Mesenchymal stem cell (in vitro differentiated cells and primary cell): ENCODE measurements at regions not wholly inside any gene's neighbourhood (a gene's known extent, or its start where the extent isn't known, plus 50 kb on each side); places are given as distances from the start of the nearest gene placed in this dataset.

ENCODE experiments used
- DNase-seq: peaks from one replicate; pipeline ENCODE4 v3.0.0-alpha.2; 2013
- H2AFZ ChIP-seq: one replicate; pipeline ENCODE4 v1.6.1; 2013; ENCODE audit warnings: low read depth, mild to moderate bottlenecking, control low read depth, inconsistent platforms, low read length, moderate library complexity
- H2AK5ac ChIP-seq: 2 replicates; pipeline ENCODE4 v1.6.1; 2013; ENCODE audit warnings: low read length, moderate library complexity, mild to moderate bottlenecking, inconsistent platforms; ENCODE audit not compliant: severe bottlenecking
- H2BK120ac ChIP-seq: one replicate; pipeline ENCODE4 v1.6.1; 2013; ENCODE audit warnings: low read depth, mild to moderate bottlenecking, inconsistent platforms, low read length, moderate library complexity
- H2BK12ac ChIP-seq, 2 experiments: one replicate each; pipeline ENCODE4 v1.6.1; 2013; ENCODE audit warnings: inconsistent platforms in 2 of 2, low read length in 2 of 2, mild to moderate bottlenecking in 2 of 2, moderate library complexity in 2 of 2, control low read depth in 1 of 2
- H2BK15ac ChIP-seq: one replicate; pipeline ENCODE4 v1.6.1; 2013; ENCODE audit warnings: mild to moderate bottlenecking, low read depth, inconsistent platforms; ENCODE audit not compliant: poor library complexity, severe bottlenecking
- H2BK5ac ChIP-seq: 2 replicates; pipeline ENCODE4 v1.6.1; 2013; ENCODE audit warnings: low read depth, mild to moderate bottlenecking, low read length, control low read depth, inconsistent platforms; ENCODE audit not compliant: poor library complexity, severe bottlenecking
- H3K14ac ChIP-seq, 2 experiments: one replicate each; pipeline ENCODE4 v1.6.1; 2013; ENCODE audit warnings: inconsistent platforms in 2 of 2, low read length in 2 of 2, control low read depth in 1 of 2, mild to moderate bottlenecking in 1 of 2, moderate library complexity in 1 of 2
- H3K18ac ChIP-seq, 2 experiments: one replicate each; pipeline ENCODE4 v1.6.1; 2013; ENCODE audit warnings: inconsistent platforms in 2 of 2, low read length in 2 of 2, control low read depth in 1 of 2, low read depth in 1 of 2, mild to moderate bottlenecking in 1 of 2
- H3K23ac ChIP-seq, 2 experiments: one replicate each; pipeline ENCODE4 v1.6.1; 2013; ENCODE audit warnings: inconsistent platforms in 2 of 2, low read length in 2 of 2, mild to moderate bottlenecking in 2 of 2, moderate library complexity in 2 of 2, control low read depth in 1 of 2
- H3K27ac ChIP-seq: 2 replicates; pipeline ENCODE4 v1.5.1; 2013; ENCODE audit warnings: mild to moderate bottlenecking, moderate library complexity, low read length, control low read depth, inconsistent platforms; ENCODE audit not compliant: poor library complexity, severe bottlenecking
- H3K27me3 ChIP-seq, 2 experiments: 2 replicates each; pipeline versions ENCODE4 v1.6.1 to v1.7.0; 2013; ENCODE audit warnings: low read length in 2 of 2, mild to moderate bottlenecking in 2 of 2, moderate library complexity in 2 of 2, control low read depth in 1 of 2, inconsistent platforms in 1 of 2; ENCODE audit not compliant: control insufficient read depth in 1 of 2, insufficient read depth in 1 of 2
- H3K36me3 ChIP-seq, 2 experiments: 2 replicates each; pipeline versions ENCODE4 v1.6.1 to v1.7.0; 2013; ENCODE audit warnings: low read length in 2 of 2, control low read depth in 1 of 2, inconsistent platforms in 1 of 2, low read depth in 1 of 2, mild to moderate bottlenecking in 1 of 2; ENCODE audit not compliant: insufficient read depth in 2 of 2, control insufficient read depth in 1 of 2
- H3K4ac ChIP-seq, 2 experiments: one replicate each; pipeline ENCODE4 v1.6.1; 2013; ENCODE audit warnings: inconsistent platforms in 2 of 2, low read length in 2 of 2, mild to moderate bottlenecking in 2 of 2, moderate library complexity in 2 of 2, control low read depth in 1 of 2, low read depth in 1 of 2
- H3K4me1 ChIP-seq: 2 replicates; pipeline ENCODE4 v1.6.1; 2013; ENCODE audit warnings: low read depth, low read length, control low read depth; ENCODE audit not compliant: control insufficient read depth, insufficient read depth
- H3K4me2 ChIP-seq: 2 replicates; pipeline ENCODE4 v1.6.1; 2013; ENCODE audit warnings: low read length, mild to moderate bottlenecking, inconsistent platforms; ENCODE audit not compliant: poor library complexity, severe bottlenecking
- H3K4me3 ChIP-seq, 2 experiments: 2 replicates each; pipeline versions ENCODE4 v1.5.1 to v1.7.0; 2013; ENCODE audit warnings: low read length in 2 of 2, mild to moderate bottlenecking in 2 of 2, control low read depth in 1 of 2, low read depth in 1 of 2; ENCODE audit not compliant: insufficient read depth in 1 of 2
- H3K79me1 ChIP-seq: replicated peaks from 2 replicates; pipeline ENCODE4 v1.6.1; 2013; ENCODE audit warnings: mild to moderate bottlenecking, control low read depth, low read length, inconsistent platforms; ENCODE audit not compliant: poor library complexity, severe bottlenecking
- H3K9ac ChIP-seq: 2 replicates; pipeline ENCODE4 v1.7.0; 2013; ENCODE audit warnings: mild to moderate bottlenecking, low read length, moderate library complexity
- H3K9me3 ChIP-seq: 2 replicates; pipeline ENCODE4 v1.7.0; 2013; ENCODE audit warnings: mild to moderate bottlenecking, low read length; ENCODE audit not compliant: control insufficient read depth
- H4K8ac ChIP-seq: one replicate; pipeline ENCODE4 v1.6.1; 2013; ENCODE audit warnings: inconsistent platforms, mild to moderate bottlenecking, low read length, moderate library complexity
- H4K91ac ChIP-seq: one replicate; pipeline ENCODE4 v1.6.1; 2013; ENCODE audit warnings: mild to moderate bottlenecking, low read length, inconsistent platforms
- WGBS: methylation state at CpG from one replicate; pipeline ENCODE4 v1.1.7; 2013; ENCODE audit warnings: mixed read lengths; 5-methylcytosine and 5-hydroxymethylcytosine counted together

DNA sequence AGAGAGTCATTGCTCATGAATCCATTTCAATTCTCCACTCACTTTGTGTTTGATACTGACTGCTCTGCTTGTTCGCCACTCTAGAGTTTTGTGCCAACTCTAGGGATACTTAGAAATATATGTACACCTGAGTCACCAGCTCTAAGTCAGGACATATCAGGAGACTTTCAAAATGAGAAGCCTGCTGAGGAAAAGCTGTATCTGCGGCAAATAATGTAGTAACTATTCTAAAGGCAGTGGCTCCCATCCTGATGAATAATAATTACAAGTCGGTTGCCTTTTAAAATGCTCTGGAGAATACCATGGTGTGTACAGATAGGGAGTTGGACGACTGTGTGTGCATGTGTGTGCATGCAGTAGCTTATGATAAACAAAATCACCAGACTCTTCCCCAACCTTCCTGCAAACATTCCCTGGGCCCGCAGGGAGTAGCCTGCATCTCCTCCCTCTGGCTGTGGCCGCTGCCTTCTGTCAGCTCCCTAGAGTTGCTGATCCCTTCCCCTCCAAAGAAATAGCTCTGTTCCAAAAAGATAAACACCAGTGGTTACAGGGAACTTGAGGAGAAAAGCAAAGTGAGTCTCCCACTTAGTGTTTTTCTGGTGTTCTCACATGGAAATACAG, 346.3 kb upstream of the UMPS start:
- Histone ChIP-seq H2BK120ac (no peak overlapping the region), H3K4me3 (no peak overlapping the region), H3K9me3 (no peaks in the 10 kb centered on the region), H2AFZ (no peak overlapping the region), H3K9ac (no peak overlapping the region), H3K18ac (no peak overlapping the region), H2AK5ac (no peak overlapping the region), H3K27me3 (peaks cover 0 to 17% of the 10 kb centered on the region in 2 experiments), H3K79me1 (no peaks in the 10 kb centered on the region), H3K36me3 (peaks cover 0 to 5% of the 10 kb centered on the region in 2 experiments), H3K4ac (peak overlapping the region in 1 of 2 experiments; percentile 21), H3K4me2 (no peak overlapping the region), H4K8ac (no peak overlapping the region), H3K27ac (no peak overlapping the region), H3K4me1 (no peaks in the 10 kb centered on the region), H2BK12ac (no peak overlapping the region), H4K91ac (no peak overlapping the region), H2BK5ac (no peak overlapping the region), H3K14ac (no peak overlapping the region), H2BK15ac (no peak overlapping the region), H3K23ac (no peak overlapping the region)
- WGBS: 64% methylated on average over 4 of the region's 6 CpGs
- peak; percentile 14 for DNase-seq

DNA sequence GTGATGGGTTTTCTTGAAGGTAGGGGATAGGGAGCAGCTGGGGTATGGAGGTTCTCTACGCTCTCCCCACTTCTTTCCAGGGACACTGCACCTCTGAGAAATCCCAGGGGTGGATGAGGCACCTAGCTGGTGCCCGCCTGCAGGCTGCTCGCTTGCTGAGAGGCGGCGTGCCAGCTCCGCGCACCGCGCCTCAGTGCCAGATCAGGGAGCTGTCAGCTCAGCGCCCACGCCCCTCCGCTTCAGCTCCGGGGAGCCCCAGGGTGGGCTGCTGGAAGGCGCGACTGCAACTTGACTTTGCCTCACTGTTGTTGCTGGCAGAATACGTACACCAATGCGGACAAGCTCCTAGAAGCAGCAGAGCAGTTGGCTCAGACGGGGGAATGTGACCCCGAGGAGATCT, 345.7 kb upstream of the UMPS start:
- no peak overlapping the region for H3K27ac ChIP-seq
- H3K27me3 ChIP-seq: peaks cover 0 to 17% of the 10 kb centered on the region in 2 experiments
- H4K91ac ChIP-seq: peak overlapping the region; percentile 67
- no peak overlapping the region for H2AFZ ChIP-seq
- no peaks in the 10 kb centered on the region for H3K79me1 ChIP-seq
- no peak overlapping the region for H2AK5ac ChIP-seq
- H3K9ac ChIP-seq: no peak overlapping the region
- H3K4me1 ChIP-seq: no peaks in the 10 kb centered on the region
- no peak for DNase-seq
- H2BK5ac ChIP-seq: no peak overlapping the region
- peak overlapping the region in 1 of 2 experiments; percentile 51 for H2BK12ac ChIP-seq
- no peak overlapping the region for H4K8ac ChIP-seq
- no peak overlapping the region for H3K23ac ChIP-seq
- peaks cover 0 to 5% of the 10 kb centered on the region in 2 experiments for H3K36me3 ChIP-seq
- H3K9me3 ChIP-seq: no peaks in the 10 kb centered on the region
- peak overlapping the region in 1 of 2 experiments; percentile 57 for H3K14ac ChIP-seq
- H3K4me3 ChIP-seq: peak overlapping the region in 1 of 2 experiments; percentile 20
- 97% methylated on average over 19 of the region's 19 CpGs for WGBS
- no peak overlapping the region for H3K4ac ChIP-seq
- no peak overlapping the region for H3K4me2 ChIP-seq
- H3K18ac ChIP-seq: peak overlapping the region; percentile 27 to 41
- H2BK120ac ChIP-seq: no peak overlapping the region
- H2BK15ac ChIP-seq: no peak overlapping the region

DNA sequence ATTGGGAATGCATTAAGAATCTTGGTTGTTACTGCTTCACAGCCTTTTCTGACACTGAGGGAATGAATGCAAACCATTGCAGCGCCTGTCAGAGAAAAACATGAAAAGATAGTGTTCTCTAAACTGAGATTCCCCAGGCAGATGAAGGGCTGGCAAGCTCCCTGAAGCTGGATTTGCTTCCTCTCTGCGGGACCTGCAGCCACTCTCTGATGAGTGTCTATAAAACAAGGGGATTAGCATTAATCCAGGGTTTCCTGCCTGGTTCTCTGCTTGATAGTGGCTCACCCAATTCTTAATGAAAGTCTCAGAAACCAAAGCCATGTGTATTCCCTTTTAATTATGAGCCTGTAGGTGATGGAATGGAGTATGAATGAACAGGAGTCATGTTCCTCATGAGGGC, 344.3 kb upstream of the UMPS start:
- Histone ChIP-seq H3K23ac (no peak overlapping the region), H3K14ac (no peak overlapping the region), H2AFZ (no peak overlapping the region), H3K4me1 (no peaks in the 10 kb centered on the region), H3K18ac (no peak overlapping the region), H2BK12ac (no peak overlapping the region), H3K27me3 (peaks cover 0 to 17% of the 10 kb centered on the region in 2 experiments), H2BK120ac (no peak overlapping the region), H3K36me3 (peaks cover 0 to 5% of the 10 kb centered on the region in 2 experiments), H3K4me3 (no peak overlapping the region), H3K9me3 (no peaks in the 10 kb centered on the region), H3K9ac (no peak overlapping the region), H2AK5ac (no peak overlapping the region), H4K8ac (peak overlapping the region; percentile 21), H3K79me1 (no peaks in the 10 kb centered on the region), H3K27ac (no peak overlapping the region), H2BK5ac (no peak overlapping the region), H3K4me2 (no peak overlapping the region), H3K4ac (no peak overlapping the region), H4K91ac (no peak overlapping the region), H2BK15ac (no peak overlapping the region)
- 54% methylated on average over 2 of the region's 2 CpGs for WGBS
- DNase-seq: peak; percentile 16

DNA sequence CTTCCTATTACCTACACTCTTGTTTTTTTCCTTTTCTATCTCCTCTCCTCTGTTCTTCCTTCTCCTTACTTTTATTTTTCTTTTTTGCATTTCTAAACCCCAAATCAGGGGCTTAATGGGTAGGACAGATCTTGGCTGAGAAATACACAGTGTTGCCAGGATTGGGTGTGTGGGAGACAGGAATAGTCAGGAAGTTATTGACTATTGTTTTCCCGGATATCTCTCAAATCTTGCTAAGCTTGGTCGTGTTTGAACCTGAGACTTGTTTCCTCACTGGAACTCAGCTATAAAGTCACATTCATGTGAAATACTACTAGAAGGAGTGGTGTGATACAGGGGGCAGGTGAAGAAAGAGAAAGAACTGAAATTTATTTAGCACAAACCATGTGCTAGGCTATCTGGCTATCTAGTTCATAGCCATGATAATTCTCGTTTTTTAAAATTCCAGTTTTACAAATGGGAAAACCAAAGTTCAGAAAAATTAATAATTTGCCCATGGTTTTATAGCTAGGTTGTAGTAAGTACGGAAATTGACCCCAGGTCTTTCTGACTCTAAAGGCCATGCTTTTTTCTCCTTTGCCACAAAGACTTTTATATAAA, 343.2 kb upstream of the UMPS start:
- Histone ChIP-seq H2BK120ac (no peak overlapping the region), H4K91ac (no peak overlapping the region), H3K18ac (no peak overlapping the region), H4K8ac (no peak overlapping the region), H3K79me1 (no peaks in the 10 kb centered on the region), H3K27ac (no peak overlapping the region), H3K36me3 (peaks cover 0 to 5% of the 10 kb centered on the region in 2 experiments), H2AK5ac (no peak overlapping the region), H3K4ac (no peak overlapping the region), H3K4me1 (no peaks in the 10 kb centered on the region), H3K9me3 (no peaks in the 10 kb centered on the region), H3K4me2 (no peak overlapping the region), H3K14ac (no peak overlapping the region), H3K27me3 (peaks cover 0 to 17% of the 10 kb centered on the region in 2 experiments), H2BK5ac (no peak overlapping the region), H2BK15ac (no peak overlapping the region), H3K9ac (no peak overlapping the region), H2AFZ (no peak overlapping the region), H2BK12ac (no peak overlapping the region), H3K23ac (no peak overlapping the region), H3K4me3 (no peak overlapping the region)
- DNase-seq: no peak
- 74% methylated on average over 2 of the region's 4 CpGs for WGBS
